ENCODE measurements at regions not wholly inside any gene's neighbourhood (a gene's known extent, or its start where the extent isn't known, plus 50 kb on each side); places are given as distances from the start of the nearest gene placed in this dataset.
A peak's percentile ranks its signal among the peaks of the same experiment; 100 is the strongest.

DNA sequence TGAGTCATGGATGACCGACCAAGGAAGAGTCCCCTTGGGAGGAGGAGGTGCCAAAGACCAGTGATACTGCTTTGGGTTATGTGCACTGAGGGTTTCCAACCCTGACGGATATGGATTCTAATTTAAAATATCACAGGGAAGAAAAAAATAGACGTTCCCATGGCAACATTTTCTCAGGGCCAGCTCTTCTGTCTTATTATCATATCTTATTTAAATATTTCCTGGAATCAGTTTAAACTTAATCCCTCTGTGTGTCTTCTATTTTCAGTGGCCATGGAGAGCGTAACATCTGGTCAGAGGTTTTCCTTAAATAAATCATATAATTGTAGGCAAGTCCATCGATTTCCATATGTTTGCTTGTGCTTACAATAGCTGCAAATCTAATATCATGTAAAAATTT lies 205.4 kb upstream of the FMN2 start:
- DNase-seq: no peak
- H3K36me3 Mint-ChIP-seq (ENCODE audit: low read depth): no peaks in the 10 kb centered on the region
- POLR2A ChIA-PET: no interaction called here
- no peaks in the 10 kb centered on the region for H3K4me1 Mint-ChIP-seq
- CTCF ChIA-PET: no interaction called here
- H3K9me3 Mint-ChIP-seq: no peaks in the 10 kb centered on the region
- no peak overlapping the region for H3K4me3 Mint-ChIP-seq
- no peaks in the 10 kb centered on the region for H3K27me3 Mint-ChIP-seq
- H3K27ac Mint-ChIP-seq: no peak overlapping the region

DNA sequence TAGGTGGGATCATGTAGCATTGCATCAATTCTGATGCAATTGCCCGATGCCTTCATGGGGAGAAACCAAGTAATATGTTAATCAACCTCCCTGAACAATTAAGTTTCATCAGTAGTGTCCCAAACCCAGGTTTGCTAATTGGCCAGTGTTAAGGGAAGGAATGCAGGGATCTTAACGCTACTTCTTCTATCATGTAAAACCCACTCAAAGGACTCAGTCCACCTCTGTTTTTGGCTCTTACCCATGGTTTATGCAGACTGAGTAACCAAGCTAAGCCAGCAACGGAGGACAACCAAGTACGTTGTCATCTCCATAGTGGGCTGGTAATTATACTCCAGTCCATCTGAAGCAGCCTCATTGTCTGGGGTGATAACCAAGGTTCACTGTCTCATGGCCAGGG lies 203.0 kb upstream of the FMN2 start:
- H3K36me3 Mint-ChIP-seq (ENCODE audit: low read depth): no peaks in the 10 kb centered on the region
- no peaks in the 10 kb centered on the region for H3K4me1 Mint-ChIP-seq
- no peaks in the 10 kb centered on the region for H3K27me3 Mint-ChIP-seq
- ChIA-PET CTCF (no interaction called here), POLR2A (no interaction called here)
- DNase-seq: no peak
- H3K27ac Mint-ChIP-seq: no peak overlapping the region
- H3K4me3 Mint-ChIP-seq: no peak overlapping the region
- no peaks in the 10 kb centered on the region for H3K9me3 Mint-ChIP-seq

DNA sequence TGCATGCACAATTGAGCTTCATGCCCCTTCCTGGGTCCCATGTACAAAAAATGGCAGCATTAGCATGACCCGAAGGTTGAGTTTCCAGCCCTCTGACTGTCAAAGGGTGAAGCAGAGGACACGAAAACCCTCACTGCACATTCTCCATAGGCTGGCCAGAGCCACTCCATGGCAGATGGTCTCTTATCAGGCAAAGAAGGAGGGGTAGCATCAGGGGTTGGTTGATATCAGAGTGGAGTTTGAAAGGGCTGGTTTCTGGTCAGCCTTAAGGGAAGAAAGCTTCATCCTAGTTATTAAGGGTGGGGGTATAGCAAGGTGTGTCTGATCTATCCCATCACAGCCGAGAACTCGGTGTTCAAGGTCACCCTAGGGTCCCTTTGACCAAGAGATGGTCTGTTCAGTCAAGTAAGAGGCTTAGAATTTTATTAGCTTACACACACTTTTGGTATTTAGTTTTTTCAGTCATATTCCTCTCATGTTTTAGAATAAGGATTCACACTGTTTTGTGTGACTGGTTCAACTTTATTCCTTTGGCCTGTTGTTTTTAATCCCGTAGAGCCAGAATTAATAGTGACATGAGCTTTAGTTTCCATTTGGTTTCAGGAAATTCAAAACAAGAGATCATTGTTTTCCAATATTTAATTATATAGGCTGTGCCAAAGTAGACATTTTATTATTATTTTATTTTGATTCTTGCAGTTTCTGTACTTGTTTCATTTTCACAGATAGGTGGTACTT lies 199.9 kb upstream of the FMN2 start:
- peaks cover 2% of the 10 kb centered on the region for H3K4me1 Mint-ChIP-seq
- no peak overlapping the region for H3K27ac Mint-ChIP-seq
- CTCF ChIA-PET: interaction anchor here (1.4 kb wide), 1 partner anchor 75 kb away, joined by 3 read pairs; no protein-coding TSS in a partner anchor
- no peaks in the 10 kb centered on the region for H3K9me3 Mint-ChIP-seq
- no peaks in the 10 kb centered on the region for H3K36me3 Mint-ChIP-seq (ENCODE audit: low read depth)
- no peak for DNase-seq
- POLR2A ChIA-PET: no interaction called here
- H3K4me3 Mint-ChIP-seq: no peak overlapping the region
- no peaks in the 10 kb centered on the region for H3K27me3 Mint-ChIP-seq

DNA sequence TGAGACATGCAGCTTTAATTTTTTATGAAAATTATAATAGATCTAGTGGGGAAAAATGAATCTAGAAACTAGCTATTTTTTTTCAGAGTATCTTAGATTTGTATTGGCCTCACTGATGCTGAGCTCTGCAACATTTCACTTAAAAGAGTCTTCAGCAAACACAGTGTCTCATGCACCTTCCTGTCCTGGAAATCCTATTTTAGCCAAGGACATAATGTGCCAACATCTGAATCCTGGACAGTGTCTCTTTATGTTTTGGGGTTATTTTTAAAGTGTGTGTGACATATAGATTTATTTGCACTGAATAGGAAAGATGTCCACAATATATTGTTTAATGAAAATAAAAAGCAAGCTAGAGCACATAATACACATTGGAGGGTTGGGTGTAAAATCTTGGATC lies 199.1 kb upstream of the FMN2 start:
- ChIA-PET POLR2A (interaction anchor here (0.7 kb wide), 1 partner anchor 88 kb away, joined by 3 read pairs; no protein-coding TSS in a partner anchor), CTCF (interaction anchor here (0.8 to 1.4 kb wide), 2 partner anchors 75 to 840 kb away, joined by 3 read pairs; no protein-coding TSS in a partner anchor)
- DNase-seq: no peak
- H3K27me3 Mint-ChIP-seq: no peaks in the 10 kb centered on the region
- H3K36me3 Mint-ChIP-seq (ENCODE audit: low read depth): no peaks in the 10 kb centered on the region
- H3K4me1 Mint-ChIP-seq: peaks cover 2% of the 10 kb centered on the region
- H3K27ac Mint-ChIP-seq: no peak overlapping the region
- no peak overlapping the region for H3K4me3 Mint-ChIP-seq
- H3K9me3 Mint-ChIP-seq: no peaks in the 10 kb centered on the region

DNA sequence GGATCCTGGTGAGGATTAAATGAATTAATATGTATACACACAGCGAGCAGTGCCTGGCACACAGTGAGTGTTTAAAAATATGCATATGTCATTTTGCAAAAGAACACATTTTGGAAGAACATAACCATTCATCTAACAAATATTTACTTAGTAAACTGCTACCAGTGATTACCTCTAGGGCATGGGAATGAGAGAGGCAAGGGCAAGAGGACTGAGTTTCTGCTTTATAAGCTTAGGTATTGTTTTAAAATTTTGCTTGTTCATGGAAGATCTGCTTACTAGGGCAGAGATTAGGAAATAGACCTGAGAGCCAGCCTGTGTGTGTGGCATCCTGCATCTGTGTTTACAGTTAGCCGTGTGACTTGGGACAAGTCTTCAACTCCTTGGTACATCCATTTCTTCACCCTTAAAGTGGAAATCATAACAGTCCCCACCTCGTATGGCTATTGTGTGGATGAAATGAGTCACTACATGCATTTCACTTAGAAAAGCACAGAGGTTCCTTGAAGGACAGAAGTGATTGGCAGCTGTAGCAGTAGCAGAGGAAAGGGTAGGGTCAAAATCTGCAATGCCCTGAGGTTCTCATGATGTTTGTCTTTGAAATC lies 198.5 kb upstream of the FMN2 start:
- Mint-ChIP-seq H3K9me3 (no peaks in the 10 kb centered on the region), H3K4me1 (peaks cover 5% of the 10 kb centered on the region), H3K4me3 (no peak overlapping the region), H3K36me3 (ENCODE audit: low read depth) (no peaks in the 10 kb centered on the region), H3K27ac (no peak overlapping the region), H3K27me3 (no peaks in the 10 kb centered on the region)
- POLR2A ChIA-PET: interaction anchor here (0.7 kb wide), 1 partner anchor 89 kb away, joined by 3 read pairs; no protein-coding TSS in a partner anchor
- CTCF ChIA-PET: interaction anchor here (0.8 kb wide), 1 partner anchor 839 kb away, joined by 3 read pairs; no protein-coding TSS in a partner anchor
- DNase-seq: no peak

DNA sequence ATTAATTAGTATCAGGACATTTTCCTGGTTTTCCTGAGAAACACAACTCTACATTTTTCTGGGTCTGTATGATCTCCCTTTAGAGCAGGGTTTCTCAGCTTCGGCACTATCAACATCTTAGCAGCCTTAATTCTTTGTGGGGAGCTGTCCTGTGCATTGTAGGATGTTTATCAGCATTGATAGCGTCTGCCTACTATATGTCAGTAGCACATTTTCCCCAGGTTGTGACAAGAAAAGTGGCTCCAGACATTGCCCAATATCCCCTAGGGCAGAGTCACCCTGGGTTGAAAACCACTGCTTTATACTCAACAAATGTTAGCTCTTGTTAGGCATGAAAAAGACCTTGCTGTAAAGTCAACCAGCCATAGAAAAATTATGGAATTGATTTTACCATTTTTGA lies 195.1 kb upstream of the FMN2 start:
- Mint-ChIP-seq H3K4me3 (no peak overlapping the region), H3K4me1 (peaks cover 6% of the 10 kb centered on the region), H3K36me3 (ENCODE audit: low read depth) (no peaks in the 10 kb centered on the region), H3K9me3 (no peaks in the 10 kb centered on the region), H3K27ac (no peak overlapping the region), H3K27me3 (no peaks in the 10 kb centered on the region)
- CTCF ChIA-PET: no interaction called here
- POLR2A ChIA-PET: no interaction called here
- no peak for DNase-seq

DNA sequence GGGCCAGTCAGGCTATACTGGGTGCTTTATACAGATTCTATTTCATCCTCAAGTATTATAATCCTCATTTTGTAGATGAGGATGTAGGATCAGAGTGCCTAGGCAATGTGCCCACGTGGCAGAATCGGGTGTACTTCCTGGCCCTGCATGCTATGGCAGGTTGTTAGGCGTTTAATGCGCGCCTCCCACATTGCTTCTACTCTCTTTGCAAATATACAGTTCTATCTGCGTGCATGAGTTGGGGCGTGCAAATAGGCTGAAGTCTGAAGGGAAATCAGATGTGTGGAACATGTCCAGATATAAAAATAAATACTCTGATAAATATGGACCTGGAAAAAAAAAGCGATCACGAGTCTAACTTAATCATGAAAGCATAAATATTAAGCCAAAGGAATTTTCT lies 194.7 kb upstream of the FMN2 start:
- POLR2A ChIA-PET: no interaction called here
- no peak for DNase-seq
- H3K4me3 Mint-ChIP-seq: no peak overlapping the region
- no peak overlapping the region for H3K27ac Mint-ChIP-seq
- H3K27me3 Mint-ChIP-seq: no peaks in the 10 kb centered on the region
- CTCF ChIA-PET: interaction anchor here (1.2 kb wide), 1 partner anchor 310 kb away, joined by 4 read pairs; no protein-coding TSS in a partner anchor
- H3K4me1 Mint-ChIP-seq: peaks cover 6% of the 10 kb centered on the region
- no peaks in the 10 kb centered on the region for H3K9me3 Mint-ChIP-seq
- no peaks in the 10 kb centered on the region for H3K36me3 Mint-ChIP-seq (ENCODE audit: low read depth)

DNA sequence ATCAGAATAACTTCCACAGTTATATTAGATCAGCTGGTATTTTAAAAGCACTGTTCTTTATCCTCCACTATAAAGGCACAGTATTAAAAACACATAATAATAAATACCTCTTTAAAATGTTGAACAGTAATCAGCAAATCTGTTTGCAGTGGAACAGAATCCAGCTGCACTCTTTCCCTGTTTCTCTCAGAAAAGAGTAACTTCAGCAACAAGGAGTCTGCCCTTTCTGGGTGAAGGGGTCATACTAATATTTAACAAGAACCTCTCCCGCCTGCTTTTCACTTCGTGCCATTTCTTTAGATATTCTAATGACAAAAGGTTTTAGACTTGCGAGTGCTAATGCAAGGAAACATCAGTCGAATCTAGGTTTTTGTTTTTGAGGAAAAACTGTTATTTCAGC lies 194.2 kb upstream of the FMN2 start:
- CTCF ChIA-PET: interaction anchor here (0.5 to 1.2 kb wide), 4 partner anchors 8 to 310 kb away, joined by 3 to 4 read pairs (median 3); no protein-coding TSS in a partner anchor
- H3K9me3 Mint-ChIP-seq: no peaks in the 10 kb centered on the region
- no peaks in the 10 kb centered on the region for H3K36me3 Mint-ChIP-seq (ENCODE audit: low read depth)
- no peaks in the 10 kb centered on the region for H3K27me3 Mint-ChIP-seq
- DNase-seq: no peak
- no peak overlapping the region for H3K27ac Mint-ChIP-seq
- H3K4me1 Mint-ChIP-seq: peaks cover 6% of the 10 kb centered on the region
- no peak overlapping the region for H3K4me3 Mint-ChIP-seq
- POLR2A ChIA-PET: no interaction called here

DNA sequence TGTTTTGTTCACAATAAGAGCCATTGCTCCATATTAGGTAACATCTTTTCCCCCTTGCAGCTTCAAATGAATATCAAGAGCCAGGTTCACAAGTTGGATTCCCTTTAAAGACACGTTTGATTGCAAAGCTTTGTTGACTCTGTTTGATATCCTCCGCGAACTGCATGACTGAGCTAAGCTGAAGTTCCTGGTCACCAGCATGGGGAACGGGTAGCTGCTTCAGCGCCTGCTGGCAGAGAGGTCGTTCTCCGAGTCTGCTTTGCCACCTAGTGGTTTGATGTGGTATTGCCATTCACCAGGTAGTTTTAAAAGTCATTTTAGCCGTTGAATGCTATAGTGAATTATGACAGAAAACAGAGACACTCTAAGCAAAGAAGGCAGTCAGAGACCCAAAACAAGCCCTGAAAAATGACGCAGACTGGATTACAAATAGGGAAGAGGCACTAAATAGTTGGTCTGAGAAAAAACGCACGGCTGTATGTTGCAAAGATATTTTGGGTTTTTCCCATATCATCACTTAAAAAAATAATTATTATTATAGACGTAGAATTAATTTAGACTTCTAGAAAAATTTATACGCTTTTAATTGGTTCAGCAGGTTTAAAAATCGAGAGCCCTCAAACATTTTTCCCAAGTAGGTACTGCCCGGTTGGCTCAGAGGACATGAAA lies 193.5 kb upstream of the FMN2 start:
- peak; percentile 82 for DNase-seq
- Mint-ChIP-seq H3K27me3 (no peaks in the 10 kb centered on the region), H3K9me3 (no peaks in the 10 kb centered on the region), H3K27ac (no peak overlapping the region), H3K4me1 (peaks cover 6% of the 10 kb centered on the region), H3K4me3 (no peak overlapping the region), H3K36me3 (ENCODE audit: low read depth) (no peaks in the 10 kb centered on the region)
- CTCF ChIA-PET: interaction anchor here (0.5 to 1.2 kb wide), 4 partner anchors 9 to 311 kb away, joined by 3 to 4 read pairs (median 3); no protein-coding TSS in a partner anchor
- POLR2A ChIA-PET: no interaction called here

DNA sequence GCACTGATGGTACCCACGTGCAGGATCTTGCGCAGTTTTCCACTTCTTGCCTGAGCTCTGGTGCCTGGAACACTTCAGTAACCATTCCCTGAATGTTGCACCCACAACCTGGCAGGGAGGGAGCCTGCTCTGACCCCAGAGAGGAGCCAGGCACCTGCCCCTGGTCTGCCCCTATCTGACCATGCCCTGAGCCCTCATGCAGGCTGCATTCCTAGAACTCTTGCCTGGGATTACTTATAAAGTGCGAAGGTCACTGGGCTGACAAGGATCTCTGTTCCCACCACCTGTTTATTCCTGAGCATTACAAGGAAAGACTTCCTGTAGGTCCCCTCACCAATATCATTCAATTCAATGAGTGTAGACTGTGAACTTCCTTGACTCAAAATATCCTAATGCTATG lies 191.9 kb upstream of the FMN2 start:
- POLR2A ChIA-PET: no interaction called here
- peaks cover 5% of the 10 kb centered on the region for H3K4me1 Mint-ChIP-seq
- no peaks in the 10 kb centered on the region for H3K9me3 Mint-ChIP-seq
- H3K4me3 Mint-ChIP-seq: no peak overlapping the region
- no peak for DNase-seq
- no peak overlapping the region for H3K27ac Mint-ChIP-seq
- no peaks in the 10 kb centered on the region for H3K36me3 Mint-ChIP-seq (ENCODE audit: low read depth)
- CTCF ChIA-PET: no interaction called here
- no peaks in the 10 kb centered on the region for H3K27me3 Mint-ChIP-seq

DNA sequence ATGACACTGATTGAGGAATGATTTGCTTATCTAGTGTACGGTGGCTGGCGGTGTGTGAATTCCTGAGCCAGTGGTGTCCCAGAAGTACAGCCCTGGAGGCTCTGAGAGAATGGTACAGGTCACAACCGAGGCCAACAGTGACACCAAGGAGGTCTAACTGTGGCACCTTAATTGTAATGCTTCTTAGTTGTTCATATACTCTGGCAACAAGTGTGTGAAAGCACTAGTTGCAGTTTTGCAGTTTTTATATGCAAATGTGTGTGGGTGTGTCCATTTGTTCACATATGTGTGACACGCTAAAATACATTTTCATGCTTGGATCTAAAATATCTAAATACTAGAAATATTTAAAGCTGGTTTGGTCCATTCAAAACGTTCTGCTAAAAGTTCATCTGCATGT lies 185.3 kb upstream of the FMN2 start:
- H3K36me3 Mint-ChIP-seq (ENCODE audit: low read depth): no peaks in the 10 kb centered on the region
- H3K9me3 Mint-ChIP-seq: no peaks in the 10 kb centered on the region
- CTCF ChIA-PET: interaction anchor here (0.7 kb wide), 1 partner anchor 15 kb away, joined by 3 read pairs; no protein-coding TSS in a partner anchor
- DNase-seq: no peak
- no peaks in the 10 kb centered on the region for H3K27me3 Mint-ChIP-seq
- no peaks in the 10 kb centered on the region for H3K4me1 Mint-ChIP-seq
- no peak overlapping the region for H3K27ac Mint-ChIP-seq
- no peak overlapping the region for H3K4me3 Mint-ChIP-seq
- POLR2A ChIA-PET: no interaction called here

DNA sequence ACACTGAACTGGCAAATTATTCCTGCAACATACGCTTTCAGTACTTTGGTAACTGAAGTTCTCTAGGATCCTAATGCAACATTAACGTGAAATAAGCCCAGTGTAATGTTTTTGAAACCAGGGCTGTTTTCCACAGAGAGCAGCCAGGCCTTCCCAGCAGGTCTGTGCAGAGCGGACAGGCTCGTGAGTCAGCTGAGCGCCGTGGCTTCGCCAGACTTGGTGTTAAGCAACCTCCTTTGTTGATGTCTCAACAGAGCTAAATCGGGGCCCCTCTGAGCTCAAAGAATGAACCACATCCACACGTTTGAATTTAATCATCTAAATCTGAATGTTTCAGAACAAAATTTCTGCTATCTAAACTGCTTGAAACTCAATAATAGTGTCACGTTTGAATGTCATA lies 181.8 kb upstream of the FMN2 start:
- Mint-ChIP-seq H3K36me3 (ENCODE audit: low read depth) (no peaks in the 10 kb centered on the region), H3K9me3 (no peaks in the 10 kb centered on the region), H3K4me1 (peaks cover 2% of the 10 kb centered on the region), H3K27me3 (peaks cover 5% of the 10 kb centered on the region), H3K27ac (no peak overlapping the region), H3K4me3 (no peak overlapping the region)
- POLR2A ChIA-PET: no interaction called here
- DNase-seq: no peak
- CTCF ChIA-PET: no interaction called here

DNA sequence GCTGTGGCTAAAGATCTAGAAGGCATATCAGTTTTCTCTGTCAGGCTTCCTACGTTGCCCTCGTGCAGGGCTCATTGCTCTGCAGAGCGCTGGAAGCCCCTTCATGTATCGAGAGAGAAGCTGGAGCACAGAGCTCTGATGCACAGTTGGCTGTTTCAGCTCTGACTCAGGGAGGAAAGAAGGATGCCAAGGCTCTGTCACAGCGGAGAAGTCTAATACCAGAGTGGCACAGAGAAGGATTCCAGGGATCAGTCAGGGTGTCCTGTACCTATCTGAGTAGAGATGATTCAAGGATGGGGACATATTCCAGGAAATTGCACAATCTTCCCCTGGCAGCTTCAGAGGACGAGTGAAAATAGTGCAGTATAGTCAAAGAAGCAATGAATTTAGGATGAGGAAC lies 179.2 kb upstream of the FMN2 start:
- CTCF ChIA-PET: no interaction called here

More for the DNA sequence above, 179.2 kb upstream of the FMN2 start:
- Mint-ChIP-seq H3K27ac (no peak overlapping the region), H3K36me3 (ENCODE audit: low read depth) (no peaks in the 10 kb centered on the region), H3K9me3 (no peaks in the 10 kb centered on the region), H3K4me3 (no peak overlapping the region), H3K4me1 (peaks cover 2% of the 10 kb centered on the region), H3K27me3 (peaks cover 13% of the 10 kb centered on the region)
- POLR2A ChIA-PET: no interaction called here
- DNase-seq: no peak

Data from activated CD4-positive, alpha-beta T cell treated with anti-CD3 and anti-CD28 coated beads, Interleukin-2, amount 10 ng/mL, durations not matched to agents 7 days and 5 days (primary cell).